Fibroblast of lung (primary cell): ENCODE measurements at regions not wholly inside any gene's neighbourhood (a gene's known extent, or its start where the extent isn't known, plus 50 kb on each side); places are given as distances from the start of the nearest gene placed in this dataset.

Experiments
- CTCF ChIP-seq, 2 donors: IDR thresholded peaks in 1 of 2; conservative IDR thresholded peaks in 1 of 2; 1 replicate in 1 of 2; 2 replicates in 1 of 2; pipeline ENCODE4 v1.5.1; 2011 to 2012; ENCODE audit warnings: low read length in 2 of 2, control low read depth in 1 of 2, inconsistent platforms in 1 of 2, low read depth in 1 of 2, mild to moderate bottlenecking in 1 of 2
- EZH2 ChIP-seq: IDR thresholded peaks from 2 replicates; pipeline ENCODE4 v1.5.1; 2012; ENCODE audit warnings: low read length, control low read depth, mild to moderate bottlenecking; ENCODE audit errors: missing control alignments

GRCh38 chr18:39314595-39314994, 1749.0 kb upstream of the CELF4 start:
- TF ChIP-seq CTCF (conservative IDR thresholded peaks at IDR 0.05 in 1 of 2, IDR thresholded peaks at IDR 0.05 in 1 of 2; ENCODE audit: low read depth in 1 of 2, low read length in 2 of 2), result no peak
- no peak for TF ChIP-seq EZH2
